ENCODE measurements at regions not wholly inside any gene's neighbourhood (a gene's known extent, or its start where the extent isn't known, plus 50 kb on each side); places are given as distances from the start of the nearest gene placed in this dataset.
"Not testable (repeated sequence)": the region's sequence is repeated elsewhere in the genome, so short reads cannot be mapped to it uniquely, and the experiment has no call there.

DNA sequence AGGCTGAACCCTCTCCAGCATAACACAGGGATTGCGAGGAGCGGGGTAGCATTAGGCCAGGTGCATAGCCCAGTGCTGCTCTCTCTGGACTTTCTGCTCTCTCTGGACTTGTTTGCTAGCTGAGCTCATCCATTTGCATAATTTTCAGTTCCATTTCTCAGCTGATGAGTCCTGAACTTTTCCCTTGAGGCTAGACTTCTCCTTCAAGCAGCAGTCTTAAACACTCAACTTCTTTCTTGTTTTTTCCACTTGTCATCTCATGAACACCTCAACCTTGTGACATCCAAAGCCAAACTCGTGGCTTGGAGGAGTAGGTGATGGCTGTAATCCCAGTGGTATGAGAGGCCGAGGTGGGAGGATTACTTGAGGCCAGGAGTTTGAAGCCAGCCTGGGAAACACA lies 62.4 kb upstream of the EEF2KMT start:
- not testable (repeated sequence) for TF ChIP-seq CTCF (conservative IDR thresholded peaks at IDR 0.05 in 1 of 2, IDR thresholded peaks at IDR 0.05 in 1 of 2; ENCODE audit: low read depth in 1 of 2, low read length in 2 of 2); EZH2 (IDR thresholded peaks at IDR 0.05; ENCODE audit: low read length, missing control alignments)

All from fibroblast of lung (primary cell).